ENCODE measurements at regions not wholly inside any gene's neighbourhood (a gene's known extent, or its start where the extent isn't known, plus 50 kb on each side); places are given as distances from the start of the nearest gene placed in this dataset.

DNA sequence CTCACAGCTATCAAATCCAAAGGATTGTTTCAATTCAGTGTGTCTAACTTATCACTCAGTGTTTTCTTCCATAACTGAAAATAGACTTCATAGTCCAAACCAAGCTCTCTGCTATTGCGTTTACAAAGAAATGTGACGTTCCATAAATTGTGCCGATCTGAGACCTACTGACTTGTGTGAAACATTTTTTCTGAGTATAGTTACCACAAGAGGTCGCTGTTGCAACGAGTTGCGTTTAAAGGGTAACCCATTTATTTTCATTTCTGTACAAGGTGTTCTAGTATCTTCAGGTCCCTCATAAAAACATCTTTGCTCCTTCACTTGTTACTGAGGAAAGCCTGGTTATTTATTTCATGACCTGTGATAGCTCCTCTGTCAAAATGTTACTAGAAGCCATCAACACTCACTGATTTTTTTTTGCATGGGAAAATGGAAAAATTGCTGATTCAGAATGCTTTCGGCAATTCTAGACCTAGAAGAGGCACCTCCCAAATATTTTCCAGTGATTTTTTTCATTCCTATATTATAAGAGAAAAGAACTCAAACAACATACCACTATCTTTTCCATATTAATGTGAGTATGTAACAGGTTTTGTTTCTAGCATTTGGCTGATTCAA lies 60.9 kb upstream of the OR4E1 start:
- Histone ChIP-seq H3K4me3 (ENCODE audit: low read length in 2 of 2) (no peak overlapping the region), H3K9me3 (ENCODE audit: control insufficient read depth in 2 of 2, insufficient read depth in 1 of 2, low read length in 1 of 2) (no peaks in the 10 kb centered on the region), H3K4me1 (ENCODE audit: control insufficient read depth in 2 of 2, insufficient read depth in 2 of 2, low read length in 2 of 2) (no peaks in the 10 kb centered on the region), H3K27ac (ENCODE audit: low read depth in 1 of 2, low read length in 1 of 2) (no peak overlapping the region), H3K36me3 (ENCODE audit: control insufficient read depth in 2 of 2, insufficient read depth in 2 of 2, low read length in 1 of 2) (no peaks in the 10 kb centered on the region), H3K27me3 (ENCODE audit: control insufficient read depth in 2 of 2, insufficient read depth in 1 of 2, low read length in 1 of 2) (no peaks in the 10 kb centered on the region)
- 13% methylated on average over 7 of the region's 7 CpGs for WGBS
- peak in 7 of 9 donors; percentile 54 to 83 (median 72) for DNase-seq (ENCODE audit: low read depth in 6 of 9, low spot score in 9 of 9)

DNA sequence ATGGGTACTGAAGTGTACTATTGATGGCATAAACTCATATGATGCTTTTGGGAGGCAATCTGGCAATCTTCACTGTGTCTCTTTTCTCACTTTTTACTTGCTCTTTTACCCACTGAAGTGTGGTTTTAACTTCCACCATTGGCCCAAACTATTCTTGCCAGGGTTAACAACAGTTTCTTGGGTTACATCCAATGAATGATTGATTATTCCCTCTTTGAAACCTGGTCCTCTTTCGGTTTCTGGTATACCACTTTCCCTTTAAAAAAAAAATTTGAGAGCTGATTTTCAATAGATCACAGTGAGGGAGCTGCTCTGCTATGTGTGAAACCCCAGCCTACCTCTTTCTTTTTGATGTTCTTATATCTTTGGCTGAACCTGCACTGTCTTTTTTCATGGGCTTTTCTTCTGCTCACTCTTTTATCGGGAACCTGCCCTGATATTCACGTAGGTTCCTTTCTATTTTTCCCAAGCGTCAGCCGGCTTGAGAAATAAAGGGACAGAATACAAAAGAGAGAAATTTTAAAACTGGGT lies 56.1 kb upstream of the OR4E1 start:
- H3K4me3 ChIP-seq (ENCODE audit: low read length in 2 of 2): no peak overlapping the region
- H3K36me3 ChIP-seq (ENCODE audit: control insufficient read depth in 2 of 2, insufficient read depth in 2 of 2, low read length in 1 of 2): no peaks in the 10 kb centered on the region
- 46% methylated on average over 5 of the region's 5 CpGs for WGBS
- no peak overlapping the region for H3K27ac ChIP-seq (ENCODE audit: low read depth in 1 of 2, low read length in 1 of 2)
- no peaks in the 10 kb centered on the region for H3K9me3 ChIP-seq (ENCODE audit: control insufficient read depth in 2 of 2, insufficient read depth in 1 of 2, low read length in 1 of 2)
- no peaks in the 10 kb centered on the region for H3K4me1 ChIP-seq (ENCODE audit: control insufficient read depth in 2 of 2, insufficient read depth in 2 of 2, low read length in 2 of 2)
- no peak for DNase-seq (ENCODE audit: low read depth in 6 of 9, low spot score in 9 of 9)
- peaks cover 0 to 2% of the 10 kb centered on the region in 2 donors for H3K27me3 ChIP-seq (ENCODE audit: control insufficient read depth in 2 of 2, insufficient read depth in 1 of 2, low read length in 1 of 2)

- no peaks in the 10 kb centered on the region for H3K9me3 ChIP-seq (ENCODE audit: control insufficient read depth in 2 of 2, insufficient read depth in 1 of 2, low read length in 1 of 2)
- no peaks in the 10 kb centered on the region for H3K4me1 ChIP-seq (ENCODE audit: control insufficient read depth in 2 of 2, insufficient read depth in 2 of 2, low read length in 2 of 2)
- no peaks in the 10 kb centered on the region for H3K36me3 ChIP-seq (ENCODE audit: control insufficient read depth in 2 of 2, insufficient read depth in 2 of 2, low read length in 1 of 2)
- H3K27me3 ChIP-seq (ENCODE audit: control insufficient read depth in 2 of 2, insufficient read depth in 1 of 2, low read length in 1 of 2): peaks cover 0 to 4% of the 10 kb centered on the region in 2 donors
- DNase-seq (ENCODE audit: low read depth in 6 of 9, low spot score in 9 of 9): no peak
- no peak overlapping the region for H3K27ac ChIP-seq (ENCODE audit: low read depth in 1 of 2, low read length in 1 of 2)
- H3K4me3 ChIP-seq (ENCODE audit: low read length in 2 of 2): no peak overlapping the region
- WGBS: 93% methylated on average over 2 of the region's 2 CpGs
These were observed 51.6 kb upstream of the OR4E1 start for GRCh38 chr14:21725250-21725649.

- Histone ChIP-seq H3K36me3 (ENCODE audit: control insufficient read depth in 2 of 2, insufficient read depth in 2 of 2, low read length in 1 of 2) (no peaks in the 10 kb centered on the region), H3K9me3 (ENCODE audit: control insufficient read depth in 2 of 2, insufficient read depth in 1 of 2, low read length in 1 of 2) (no peaks in the 10 kb centered on the region), H3K4me3 (ENCODE audit: low read length in 2 of 2) (peak overlapping the region; percentile 2 to 27), H3K4me1 (ENCODE audit: control insufficient read depth in 2 of 2, insufficient read depth in 2 of 2, low read length in 2 of 2) (no peaks in the 10 kb centered on the region), H3K27me3 (ENCODE audit: control insufficient read depth in 2 of 2, insufficient read depth in 1 of 2, low read length in 1 of 2) (peaks cover 0 to 6% of the 10 kb centered on the region in 2 donors), H3K27ac (ENCODE audit: low read depth in 1 of 2, low read length in 1 of 2) (peak overlapping the region in 1 of 2 donors; percentile 75)
- DNase-seq (ENCODE audit: low read depth in 6 of 9, low spot score in 9 of 9): peak in 1 of 9 donors; percentile 43
- WGBS: 91% methylated on average over 8 of the region's 8 CpGs
These were observed 50.7 kb upstream of the OR4E1 start for GRCh38 chr14:21724090-21724973.

GRCh38 chr14:21723431-21724045 lies 49.9 kb upstream of the OR4E1 start:
- Histone ChIP-seq H3K9me3 (ENCODE audit: control insufficient read depth in 2 of 2, insufficient read depth in 1 of 2, low read length in 1 of 2) (no peaks in the 10 kb centered on the region), H3K27me3 (ENCODE audit: control insufficient read depth in 2 of 2, insufficient read depth in 1 of 2, low read length in 1 of 2) (peaks cover 0 to 6% of the 10 kb centered on the region in 2 donors), H3K36me3 (ENCODE audit: control insufficient read depth in 2 of 2, insufficient read depth in 2 of 2, low read length in 1 of 2) (no peaks in the 10 kb centered on the region), H3K4me1 (ENCODE audit: control insufficient read depth in 2 of 2, insufficient read depth in 2 of 2, low read length in 2 of 2) (no peaks in the 10 kb centered on the region), H3K4me3 (ENCODE audit: low read length in 2 of 2) (peak overlapping the region; percentile 2 to 27), H3K27ac (ENCODE audit: low read depth in 1 of 2, low read length in 1 of 2) (peak overlapping the region in 1 of 2 donors; percentile 75)
- DNase-seq (ENCODE audit: low read depth in 6 of 9, low spot score in 9 of 9): peak in 4 of 9 donors; percentile 33 to 65 (median 44)
- WGBS: 62% methylated on average over 14 of the region's 14 CpGs

Measured in thymus (tissue), 11 donors.